ENCODE measurements at regions not wholly inside any gene's neighbourhood (a gene's known extent, or its start where the extent isn't known, plus 50 kb on each side); places are given as distances from the start of the nearest gene placed in this dataset.

DNA sequence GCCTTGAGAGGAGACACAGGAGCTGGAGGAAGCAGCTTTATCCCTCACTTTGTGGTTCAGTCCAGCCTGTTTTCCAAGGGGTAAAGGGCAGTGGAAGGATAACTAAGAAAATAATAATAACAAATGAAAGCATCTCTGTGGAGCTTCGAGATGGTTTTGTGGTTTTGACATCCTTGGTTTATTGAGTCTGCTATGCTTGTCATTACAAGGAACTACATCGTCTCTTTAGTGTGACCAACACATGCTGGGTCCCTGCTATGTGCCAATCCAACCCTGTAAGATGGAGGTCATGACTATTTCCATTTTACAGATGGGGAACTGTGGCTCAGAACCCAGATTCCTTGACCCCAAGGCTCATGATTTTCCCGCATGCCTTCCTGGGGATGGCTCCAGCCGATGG is 124.8 kb downstream of the MRM1 start:
- Histone ChIP-seq H3K9me3 (no peaks in the 10 kb centered on the region), H3K4me1 (no peaks in the 10 kb centered on the region), H3K36me3 (no peaks in the 10 kb centered on the region), H3K27me3 (peaks cover 39 to 46% (median 39%) of the 10 kb centered on the region in 3 donors), H3K27ac (no peak overlapping the region), H3K4me3 (no peak overlapping the region)
- in situ Hi-C loops (cut with MboI; ENCODE audit: low sequenced_read_pairs in 4 of 4) (no loop called here), intact Hi-C loops (cut with DNase I; ENCODE audit: low total_unique reads) (no loop called here)
- no peak for DNase-seq
- TF ChIP-seq, protein P1, sequence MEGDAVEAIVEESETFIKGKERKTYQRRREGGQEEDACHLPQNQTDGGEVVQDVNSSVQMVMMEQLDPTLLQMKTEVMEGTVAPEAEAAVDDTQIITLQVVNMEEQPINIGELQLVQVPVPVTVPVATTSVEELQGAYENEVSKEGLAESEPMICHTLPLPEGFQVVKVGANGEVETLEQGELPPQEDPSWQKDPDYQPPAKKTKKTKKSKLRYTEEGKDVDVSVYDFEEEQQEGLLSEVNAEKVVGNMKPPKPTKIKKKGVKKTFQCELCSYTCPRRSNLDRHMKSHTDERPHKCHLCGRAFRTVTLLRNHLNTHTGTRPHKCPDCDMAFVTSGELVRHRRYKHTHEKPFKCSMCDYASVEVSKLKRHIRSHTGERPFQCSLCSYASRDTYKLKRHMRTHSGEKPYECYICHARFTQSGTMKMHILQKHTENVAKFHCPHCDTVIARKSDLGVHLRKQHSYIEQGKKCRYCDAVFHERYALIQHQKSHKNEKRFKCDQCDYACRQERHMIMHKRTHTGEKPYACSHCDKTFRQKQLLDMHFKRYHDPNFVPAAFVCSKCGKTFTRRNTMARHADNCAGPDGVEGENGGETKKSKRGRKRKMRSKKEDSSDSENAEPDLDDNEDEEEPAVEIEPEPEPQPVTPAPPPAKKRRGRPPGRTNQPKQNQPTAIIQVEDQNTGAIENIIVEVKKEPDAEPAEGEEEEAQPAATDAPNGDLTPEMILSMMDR (IDR thresholded peaks at IDR 0.05 in 4 of 5, conservative IDR thresholded peaks at IDR 0.05 in 1 of 5): no peak
- no peak for TF ChIP-seq POLR2A (IDR thresholded peaks at IDR 0.05)
- no peak for ATAC-seq

DNA sequence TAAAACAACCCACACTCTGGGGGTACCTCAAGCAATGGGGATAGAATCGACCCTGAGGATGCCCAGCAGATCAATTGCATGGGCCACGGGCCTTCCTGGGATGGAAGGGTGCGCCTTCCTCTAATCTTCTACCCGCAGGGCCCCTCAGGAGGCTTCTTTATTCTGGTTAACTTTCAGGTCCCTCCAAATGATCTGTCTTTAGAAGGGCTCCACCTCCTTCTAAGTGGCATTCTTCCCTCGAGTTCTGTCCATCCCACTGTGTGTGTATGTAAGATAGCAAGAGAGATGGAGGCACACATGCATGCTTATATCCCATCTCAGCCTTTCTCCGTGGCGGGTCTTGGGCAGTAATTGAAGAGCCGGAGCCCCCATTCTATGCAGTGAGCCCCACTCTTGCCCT is 125.7 kb downstream of the MRM1 start:
- ATAC-seq (no peak), DNase-seq (no peak)
- Histone ChIP-seq H3K27me3 (peaks cover 41 to 50% (median 45%) of the 10 kb centered on the region in 3 donors), H3K27ac (no peak overlapping the region), H3K36me3 (no peaks in the 10 kb centered on the region), H3K4me3 (no peak overlapping the region), H3K9me3 (no peaks in the 10 kb centered on the region), H3K4me1 (no peaks in the 10 kb centered on the region)
- TF ChIP-seq, protein P1 (IDR thresholded peaks at IDR 0.05 in 4 of 5, conservative IDR thresholded peaks at IDR 0.05 in 1 of 5): no peak
- TF ChIP-seq POLR2A (IDR thresholded peaks at IDR 0.05): no peak
- intact Hi-C loops (cut with DNase I; ENCODE audit: low total_unique reads): no loop called here
- in situ Hi-C loops (cut with MboI; ENCODE audit: low sequenced_read_pairs in 4 of 4): no loop called here

DNA sequence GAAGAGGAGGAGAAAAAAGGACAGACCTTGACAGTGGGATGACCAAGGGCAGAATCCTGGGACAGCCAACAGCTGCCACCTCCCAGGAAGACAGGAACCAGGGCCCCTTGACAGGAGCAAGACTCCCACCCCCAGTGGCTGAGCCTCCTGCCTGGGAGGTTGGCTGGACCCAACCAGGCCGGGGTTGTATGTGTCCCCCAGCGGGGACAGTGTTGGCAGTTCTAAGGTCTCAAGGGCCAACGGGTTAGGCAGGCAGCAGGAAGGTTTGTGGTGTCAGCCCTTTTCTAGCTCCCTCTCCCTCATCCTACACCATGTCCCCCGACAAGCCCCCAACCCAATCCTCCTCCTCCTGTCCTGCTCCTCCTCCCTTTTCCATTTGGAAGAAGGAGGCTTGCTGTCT is 126.2 kb downstream of the MRM1 start:
- Histone ChIP-seq H3K27ac (no peak overlapping the region), H3K4me1 (no peaks in the 10 kb centered on the region), H3K36me3 (no peaks in the 10 kb centered on the region), H3K27me3 (peaks cover 39 to 49% (median 43%) of the 10 kb centered on the region in 3 donors), H3K4me3 (no peak overlapping the region), H3K9me3 (no peaks in the 10 kb centered on the region)
- intact Hi-C loops (cut with DNase I; ENCODE audit: low total_unique reads): no loop called here
- in situ Hi-C loops (cut with MboI; ENCODE audit: low sequenced_read_pairs in 4 of 4): no loop called here
- ATAC-seq (no peak), DNase-seq (no peak)
- no peak for TF ChIP-seq POLR2A (IDR thresholded peaks at IDR 0.05)
- TF ChIP-seq, protein P1 (IDR thresholded peaks at IDR 0.05 in 4 of 5, conservative IDR thresholded peaks at IDR 0.05 in 1 of 5): no peak

DNA sequence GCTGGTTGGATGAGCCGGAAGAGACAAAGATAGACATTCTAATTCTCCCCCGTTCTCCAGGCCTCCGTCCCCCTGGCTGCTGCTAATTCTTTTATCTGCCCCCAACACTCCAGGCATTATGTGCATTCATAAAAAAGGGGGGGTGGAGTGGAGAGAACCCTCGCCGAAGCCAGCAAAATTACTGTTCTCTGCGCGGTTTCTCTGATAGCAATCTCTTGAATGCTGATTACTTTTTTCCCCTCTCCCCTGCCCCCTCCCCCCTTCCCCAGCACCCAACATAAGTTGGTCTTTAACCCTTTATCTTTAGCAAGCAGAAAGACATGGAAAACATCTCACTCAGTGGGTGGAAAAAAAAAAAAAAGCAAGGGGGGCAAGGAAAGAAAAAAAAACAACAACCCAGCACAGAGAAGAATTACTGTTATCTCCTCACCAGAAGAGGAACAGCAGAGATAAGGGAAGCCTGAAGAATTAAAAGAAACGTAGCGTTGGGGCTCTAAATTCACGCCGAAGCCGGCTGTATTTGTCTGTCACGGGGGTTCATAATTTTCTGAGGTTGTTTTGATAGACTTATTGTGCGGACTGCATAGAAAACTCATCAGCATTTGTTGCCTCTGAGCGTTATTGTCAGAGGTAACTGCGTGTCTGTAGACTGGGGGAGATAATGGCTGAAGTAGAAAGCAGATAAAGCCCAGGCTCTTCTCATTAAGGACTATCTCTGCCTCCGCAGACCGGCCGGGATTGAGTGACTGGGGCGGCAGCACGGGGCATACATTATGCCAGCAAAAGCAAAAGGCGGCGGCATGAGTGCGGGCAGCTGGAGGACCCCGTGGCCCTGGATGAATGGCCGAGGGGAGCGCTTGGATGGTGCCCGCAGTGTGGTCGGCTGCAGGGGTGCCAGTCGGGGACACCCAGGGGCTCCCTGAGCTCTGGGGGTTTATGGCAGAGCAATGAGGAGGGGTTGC is 126.9 kb downstream of the MRM1 start:
- H3K36me3 ChIP-seq: no peaks in the 10 kb centered on the region
- H3K4me3 ChIP-seq: no peak overlapping the region
- no peaks in the 10 kb centered on the region for H3K9me3 ChIP-seq
- no peak for ATAC-seq
- DNase-seq: no peak
- H3K4me1 ChIP-seq: no peaks in the 10 kb centered on the region
- in situ Hi-C loops (cut with MboI; ENCODE audit: low sequenced_read_pairs in 4 of 4) (no loop called here), intact Hi-C loops (cut with DNase I; ENCODE audit: low total_unique reads) (no loop called here)
- TF ChIP-seq, protein P1 (IDR thresholded peaks at IDR 0.05 in 4 of 5, conservative IDR thresholded peaks at IDR 0.05 in 1 of 5): no peak
- peaks cover 33 to 41% (median 40%) of the 10 kb centered on the region in 3 donors for H3K27me3 ChIP-seq
- no peak overlapping the region for H3K27ac ChIP-seq
